K562 (cell line): ENCODE measurements at regions not wholly inside any gene's neighbourhood (a gene's known extent, or its start where the extent isn't known, plus 50 kb on each side); places are given as distances from the start of the nearest gene placed in this dataset.
A peak's percentile ranks its signal among the peaks of the same experiment; 100 is the strongest.

ENCODE experiments used
- ADNP ChIP-seq: fragments of 200-800 bp; sonication (Bioruptor generic); IDR thresholded peaks from 2 replicates; pipeline ENCODE4 v1.6.1; 2016; ENCODE audit warnings: missing genetic modification characterization, missing compliant biosample characterization
- ATF7 ChIP-seq: fragments of 450-650 bp; IDR thresholded peaks from 2 replicates; pipeline ENCODE4 v1.7.1; 2014; ENCODE audit warnings: mild to moderate bottlenecking, moderate library complexity
- CBX3 ChIP-seq, 2 experiments: IDR thresholded peaks; 1 replicate in 1 of 2; 2 replicates in 1 of 2; pipeline ENCODE4 v1.6.1; 2012; ENCODE audit warnings: inconsistent platforms in 2 of 2, low read length in 2 of 2, borderline replicate concordance in 1 of 2, control low read depth in 1 of 2
- ERF ChIP-seq: fragments of 450-650 bp; formaldehyde crosslinking; IDR thresholded peaks from 2 replicates; pipeline ENCODE4 v1.4.0; 2020; ENCODE audit warnings: mild to moderate bottlenecking, mixed read lengths
- GATAD2A ChIP-seq: fragments of 450-650 bp; IDR thresholded peaks from 2 replicates; pipeline ENCODE4 v1.6.1; 2017
- GTF2F1 ChIP-seq: IDR thresholded peaks from 2 replicates; pipeline ENCODE4 v1.6.1; 2011; ENCODE audit warnings: low read depth, low read length, improper control_type of control experiment
- MYBL2 ChIP-seq, 2 experiments: fragments of 450-650 bp in 1 of 2; sonication (generic) in 1 of 2; formaldehyde crosslinking in 1 of 2; IDR thresholded peaks; 2 replicates each; pipeline versions ENCODE4 v1.6.1 to v1.8.1; 2017 to 2022; ENCODE audit warnings: borderline replicate concordance in 1 of 2, inconsistent platforms in 1 of 2, low read depth in 1 of 2, mild to moderate bottlenecking in 1 of 2, missing genetic modification reagents in 1 of 2, moderate library complexity in 1 of 2
- PHB ChIP-seq: fragments of 250-450 bp; sonication (Bioruptor Pico); IDR thresholded peaks from 2 replicates; pipeline ENCODE4 v1.5.0; 2021
- PHF20 ChIP-seq: fragments of 450-650 bp; IDR thresholded peaks from 2 replicates; pipeline ENCODE4 v1.6.1; 2018; ENCODE audit not compliant: partially characterized antibody
- POU5F1 ChIP-seq: fragments of 150-350 bp; IDR thresholded peaks from 2 replicates; pipeline ENCODE4 v1.6.1; 2014; ENCODE audit warnings: borderline replicate concordance, low read length, low read depth, mild to moderate bottlenecking; ENCODE audit not compliant: partially characterized antibody
- RBM14 ChIP-seq: fragments of 200-400 bp; formaldehyde crosslinking; IDR thresholded peaks from 2 replicates; pipeline ENCODE4 v1.6.1; 2018; ENCODE audit warnings: low read depth, mild to moderate bottlenecking, low read length, moderate library complexity, borderline replicate concordance; ENCODE audit not compliant: insufficient read depth
- SOX6 ChIP-seq: fragments of 450-650 bp; IDR thresholded peaks from 2 replicates; pipeline ENCODE4 v1.6.1; 2014; ENCODE audit warnings: mild to moderate bottlenecking
- SRSF1 ChIP-seq: fragments of 200-400 bp; formaldehyde crosslinking; IDR thresholded peaks from 2 replicates; pipeline ENCODE4 v1.6.1; 2017; ENCODE audit warnings: mild to moderate bottlenecking, low read depth, low read length, moderate library complexity
- STAG1 ChIP-seq: sonication (generic); formaldehyde crosslinking; IDR thresholded peaks from 2 replicates; pipeline ENCODE4 v1.5.0; 2020; ENCODE audit warnings: missing genetic modification reagents, borderline replicate concordance
- TAF9B ChIP-seq: fragments of 450-650 bp; IDR thresholded peaks from 2 replicates; pipeline ENCODE4 v1.6.1; 2018; ENCODE audit warnings: mild to moderate bottlenecking; ENCODE audit not compliant: partially characterized antibody
- TCF7 ChIP-seq: sonication (generic); IDR thresholded peaks from 2 replicates; pipeline ENCODE4 v1.6.1; 2016; ENCODE audit warnings: antibody characterized with exemption, borderline replicate concordance
- TEAD4 ChIP-seq, 2 experiments: sonication (generic) in 1 of 2; formaldehyde crosslinking in 1 of 2; IDR thresholded peaks; 2 replicates each; pipeline versions ENCODE4 v1.6.1 to v1.8.0; 2012 to 2022; ENCODE audit warnings: borderline replicate concordance in 1 of 2, inconsistent platforms in 1 of 2, low read length in 1 of 2, mild to moderate bottlenecking in 1 of 2, missing genetic modification reagents in 1 of 2
- ZNF311 ChIP-seq: fragments of 250-450 bp; sonication (Bioruptor Pico); IDR thresholded peaks from 2 replicates; pipeline ENCODE4 v1.4.0; 2020; ENCODE audit warnings: mild to moderate bottlenecking, moderate library complexity
- ZNF354B ChIP-seq: fragments of 250-450 bp; sonication (Bioruptor Pico); IDR thresholded peaks from 2 replicates; pipeline ENCODE4 v1.4.0; 2020
- ZNF764 ChIP-seq: fragments of 250-450 bp; sonication (Bioruptor Pico); IDR thresholded peaks from 2 replicates; pipeline ENCODE4 v1.4.0; 2020; ENCODE audit warnings: low read depth, mild to moderate bottlenecking, moderate library complexity
- ZZZ3 ChIP-seq: fragments of 450-650 bp; IDR thresholded peaks from 2 replicates; pipeline ENCODE4 v1.6.1; 2016; ENCODE audit warnings: antibody characterized with exemption, mild to moderate bottlenecking, moderate library complexity
- TF ChIP-seq, protein P1 (sequence below): fragments of 250-450 bp; sonication (Bioruptor Pico); IDR thresholded peaks from 2 replicates; pipeline ENCODE4 v1.5.0; 2021
- TF ChIP-seq, protein P2 (sequence below): sonication (generic); formaldehyde crosslinking; IDR thresholded peaks from 2 replicates; pipeline ENCODE4 v1.8.1; 2023; ENCODE audit warnings: mild to moderate bottlenecking, missing genetic modification reagents
- TF ChIP-seq, protein P3 (sequence below): fragments of 450-650 bp; IDR thresholded peaks from 2 replicates; pipeline ENCODE4 v1.7.0; 2016; ENCODE audit warnings: borderline replicate concordance

DNA sequence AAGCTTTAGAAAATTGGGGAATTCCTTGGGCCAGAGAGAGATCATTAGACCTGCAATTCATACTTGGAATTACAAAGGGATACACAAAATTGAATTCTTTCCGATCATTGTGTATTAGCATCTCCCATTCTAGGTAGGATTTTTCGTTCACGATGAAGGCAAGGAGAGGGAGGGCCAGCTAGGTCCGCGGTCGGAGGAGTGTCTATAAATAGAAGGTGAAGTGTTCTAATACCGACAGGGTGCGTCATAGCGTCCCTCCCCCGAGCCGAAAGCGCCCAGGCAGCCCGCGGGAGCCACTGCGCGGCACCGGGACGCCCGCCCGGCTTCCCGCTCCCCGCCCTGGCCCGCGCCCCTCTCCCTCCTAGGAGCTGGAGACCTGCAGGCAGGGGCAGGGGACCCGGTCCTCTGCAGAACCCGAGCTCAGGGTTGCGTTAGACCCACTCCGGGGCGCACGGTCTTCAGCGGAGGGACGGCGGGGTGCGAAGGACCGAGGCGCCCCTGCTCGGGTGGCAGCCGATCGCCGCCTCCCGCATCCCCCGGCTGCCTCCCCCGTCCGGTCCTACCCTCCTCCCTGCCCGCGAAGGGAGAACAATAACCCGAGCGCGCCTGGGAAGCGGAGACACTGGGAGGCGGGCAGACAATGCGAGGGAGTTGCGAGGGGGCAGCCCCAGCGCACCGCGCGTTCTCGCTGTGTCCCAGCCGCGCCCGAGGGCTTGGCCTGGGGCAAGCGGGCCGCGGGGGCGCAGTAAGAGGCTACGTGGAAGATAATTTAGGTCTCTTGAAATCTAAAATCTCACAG is 114.2 kb upstream of the SERTAD2 start (continued):
- TF ChIP-seq, protein P1, sequence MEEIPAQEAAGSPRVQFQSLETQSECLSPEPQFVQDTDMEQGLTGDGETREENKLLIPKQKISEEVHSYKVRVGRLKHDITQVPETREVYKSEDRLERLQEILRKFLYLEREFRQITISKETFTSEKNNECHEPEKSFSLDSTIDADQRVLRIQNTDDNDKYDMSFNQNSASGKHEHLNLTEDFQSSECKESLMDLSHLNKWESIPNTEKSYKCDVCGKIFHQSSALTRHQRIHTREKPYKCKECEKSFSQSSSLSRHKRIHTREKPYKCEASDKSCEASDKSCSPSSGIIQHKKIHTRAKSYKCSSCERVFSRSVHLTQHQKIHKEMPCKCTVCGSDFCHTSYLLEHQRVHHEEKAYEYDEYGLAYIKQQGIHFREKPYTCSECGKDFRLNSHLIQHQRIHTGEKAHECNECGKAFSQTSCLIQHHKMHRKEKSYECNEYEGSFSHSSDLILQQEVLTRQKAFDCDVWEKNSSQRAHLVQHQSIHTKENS (CRISPR knock-in tag), result no peak
- TF ChIP-seq, protein P2, sequence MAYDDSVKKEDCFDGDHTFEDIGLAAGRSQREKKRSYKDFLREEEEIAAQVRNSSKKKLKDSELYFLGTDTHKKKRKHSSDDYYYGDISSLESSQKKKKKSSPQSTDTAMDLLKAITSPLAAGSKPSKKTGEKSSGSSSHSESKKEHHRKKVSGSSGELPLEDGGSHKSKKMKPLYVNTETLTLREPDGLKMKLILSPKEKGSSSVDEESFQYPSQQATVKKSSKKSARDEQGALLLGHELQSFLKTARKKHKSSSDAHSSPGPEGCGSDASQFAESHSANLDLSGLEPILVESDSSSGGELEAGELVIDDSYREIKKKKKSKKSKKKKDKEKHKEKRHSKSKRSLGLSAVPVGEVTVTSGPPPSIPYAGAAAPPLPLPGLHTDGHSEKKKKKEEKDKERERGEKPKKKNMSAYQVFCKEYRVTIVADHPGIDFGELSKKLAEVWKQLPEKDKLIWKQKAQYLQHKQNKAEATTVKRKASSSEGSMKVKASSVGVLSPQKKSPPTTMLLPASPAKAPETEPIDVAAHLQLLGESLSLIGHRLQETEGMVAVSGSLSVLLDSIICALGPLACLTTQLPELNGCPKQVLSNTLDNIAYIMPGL (CRISPR knock-in tag), result no peak
- TF ChIP-seq PHB (CRISPR knock-in tag) (no peak), TEAD4 (IDR thresholded peaks at IDR 0.05; ENCODE audit: low read length) (no peak; the same call in 1 of the 2 replicates), TEAD4 (CRISPR knock-in tag; IDR thresholded peaks at IDR 0.05; ENCODE audit: borderline replicate concordance) (no peak), TCF7 (no peak), ZNF764 (CRISPR knock-in tag) (0 out of 2 replicates have a peak, but pooled peaks have one; percentile 13), ZZZ3 (no peak), GTF2F1 (no peak), GATAD2A (peak; percentile 75), ERF (0 out of 2 replicates have a peak, but pooled peaks have one; percentile 63), MYBL2 (IDR thresholded peaks at IDR 0.05; ENCODE audit: low read depth) (no peak), MYBL2 (CRISPR knock-in tag; IDR thresholded peaks at IDR 0.05; ENCODE audit: borderline replicate concordance) (no peak), CBX3 (IDR thresholded peaks at IDR 0.05; ENCODE audit: borderline replicate concordance in 1 of 2, low read length in 2 of 2) (no peak), ZNF311 (CRISPR knock-in tag) (no peak), SRSF1 (no peak), STAG1 (CRISPR knock-in tag) (no peak), RBM14 (no peak), ADNP (tag) (no peak), PHF20 (peak; percentile 53), ATF7 (peak; percentile 93), TAF9B (no peak), POU5F1 (no peak), ZNF354B (no peak), SOX6 (peak; percentile 62)
- TF ChIP-seq, protein P3, sequence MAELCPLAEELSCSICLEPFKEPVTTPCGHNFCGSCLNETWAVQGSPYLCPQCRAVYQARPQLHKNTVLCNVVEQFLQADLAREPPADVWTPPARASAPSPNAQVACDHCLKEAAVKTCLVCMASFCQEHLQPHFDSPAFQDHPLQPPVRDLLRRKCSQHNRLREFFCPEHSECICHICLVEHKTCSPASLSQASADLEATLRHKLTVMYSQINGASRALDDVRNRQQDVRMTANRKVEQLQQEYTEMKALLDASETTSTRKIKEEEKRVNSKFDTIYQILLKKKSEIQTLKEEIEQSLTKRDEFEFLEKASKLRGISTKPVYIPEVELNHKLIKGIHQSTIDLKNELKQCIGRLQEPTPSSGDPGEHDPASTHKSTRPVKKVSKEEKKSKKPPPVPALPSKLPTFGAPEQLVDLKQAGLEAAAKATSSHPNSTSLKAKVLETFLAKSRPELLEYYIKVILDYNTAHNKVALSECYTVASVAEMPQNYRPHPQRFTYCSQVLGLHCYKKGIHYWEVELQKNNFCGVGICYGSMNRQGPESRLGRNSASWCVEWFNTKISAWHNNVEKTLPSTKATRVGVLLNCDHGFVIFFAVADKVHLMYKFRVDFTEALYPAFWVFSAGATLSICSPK, result no peak
